ENCODE measurements at regions not wholly inside any gene's neighbourhood (a gene's known extent, or its start where the extent isn't known, plus 50 kb on each side); places are given as distances from the start of the nearest gene placed in this dataset. TPM values are rescaled to one million over a fixed set of nuclear protein-coding genes. Genes with fewer than 3 reads are reported as not detected.

- DNase-seq (ENCODE audit: low read depth in 2 of 3, low spot score in 2 of 3) = no peak
Measured at GRCh38 chr7:131254211-131254610, 73.5 kb upstream of the MKLN1 start.

- peak in 1 of 3 donors; percentile 2 for DNase-seq (ENCODE audit: low read depth in 2 of 3, low spot score in 2 of 3)
Measured at GRCh38 chr7:131255242-131255641, 72.4 kb upstream of the MKLN1 start.

GRCh38 chr7:131261476-131261994, 66.1 kb upstream of the MKLN1 start:
- DNase-seq (ENCODE audit: low read depth in 2 of 3, low spot score in 2 of 3) = no peak

- no peak for DNase-seq (ENCODE audit: low read depth in 2 of 3, low spot score in 2 of 3)
Measured at GRCh38 chr7:131265227-131265626, 62.4 kb upstream of the MKLN1 start.

- DNase-seq (ENCODE audit: low read depth in 2 of 3, low spot score in 2 of 3) = no peak
Measured at GRCh38 chr7:131267631-131268030, 60.0 kb upstream of the MKLN1 start.

- no peak for DNase-seq (ENCODE audit: low read depth in 2 of 3, low spot score in 2 of 3)
Measured at GRCh38 chr7:131268906-131269305, 58.8 kb upstream of the MKLN1 start.

GRCh38 chr7:131272086-131272485, 55.6 kb upstream of the MKLN1 start:
- DNase-seq (ENCODE audit: low read depth in 2 of 3, low spot score in 2 of 3) = no peak

- DNase-seq (ENCODE audit: low read depth in 2 of 3, low spot score in 2 of 3) = no peak
Measured at GRCh38 chr7:131274986-131275385, 52.7 kb upstream of the MKLN1 start.

- DNase-seq (ENCODE audit: low read depth in 2 of 3, low spot score in 2 of 3) = no peak
Measured at GRCh38 chr7:131276190-131276589, 51.5 kb upstream of the MKLN1 start.

GRCh38 chr7:131276748-131277147, 50.9 kb upstream of the MKLN1 start:
- DNase-seq (ENCODE audit: low read depth in 2 of 3, low spot score in 2 of 3) = no peak

Small RNA genes in the stretch of these regions (small RNA-seq; reads per million reads assigned to genes)
- not detected for gene AC016831.3
- gene RNU6-1010P = not detected
